ENCODE measurements at regions not wholly inside any gene's neighbourhood (a gene's known extent, or its start where the extent isn't known, plus 50 kb on each side); places are given as distances from the start of the nearest gene placed in this dataset.
A peak's percentile ranks its signal among the peaks of the same experiment; 100 is the strongest.

DNA sequence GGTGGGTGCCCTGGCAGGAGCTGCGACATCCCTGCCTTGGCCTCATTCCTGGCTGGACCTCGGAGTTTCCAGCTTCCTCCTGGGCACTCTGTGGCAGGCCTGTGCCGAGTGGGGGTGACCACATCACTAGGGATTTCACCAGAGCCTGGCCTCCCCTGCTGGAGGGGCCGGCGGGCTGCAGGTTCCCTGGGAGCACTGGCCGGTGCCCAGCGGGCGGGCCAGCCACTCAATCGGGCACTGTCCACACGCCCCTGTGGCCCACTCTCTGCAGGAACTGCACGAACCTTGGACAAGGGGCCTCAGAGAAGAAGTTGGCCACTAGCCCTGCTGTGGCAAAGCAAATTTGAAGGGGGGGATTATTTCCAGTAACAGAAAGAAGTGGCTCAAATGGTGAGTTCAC is 110.7 kb upstream of the APCDD1 start:
- H3K4me3 ChIP-seq, result no peak overlapping the region
- H3K27ac ChIP-seq, result no peak overlapping the region
- DNase-seq (ENCODE audit: low spot score), result no peak
- TF ChIP-seq, protein P1, sequence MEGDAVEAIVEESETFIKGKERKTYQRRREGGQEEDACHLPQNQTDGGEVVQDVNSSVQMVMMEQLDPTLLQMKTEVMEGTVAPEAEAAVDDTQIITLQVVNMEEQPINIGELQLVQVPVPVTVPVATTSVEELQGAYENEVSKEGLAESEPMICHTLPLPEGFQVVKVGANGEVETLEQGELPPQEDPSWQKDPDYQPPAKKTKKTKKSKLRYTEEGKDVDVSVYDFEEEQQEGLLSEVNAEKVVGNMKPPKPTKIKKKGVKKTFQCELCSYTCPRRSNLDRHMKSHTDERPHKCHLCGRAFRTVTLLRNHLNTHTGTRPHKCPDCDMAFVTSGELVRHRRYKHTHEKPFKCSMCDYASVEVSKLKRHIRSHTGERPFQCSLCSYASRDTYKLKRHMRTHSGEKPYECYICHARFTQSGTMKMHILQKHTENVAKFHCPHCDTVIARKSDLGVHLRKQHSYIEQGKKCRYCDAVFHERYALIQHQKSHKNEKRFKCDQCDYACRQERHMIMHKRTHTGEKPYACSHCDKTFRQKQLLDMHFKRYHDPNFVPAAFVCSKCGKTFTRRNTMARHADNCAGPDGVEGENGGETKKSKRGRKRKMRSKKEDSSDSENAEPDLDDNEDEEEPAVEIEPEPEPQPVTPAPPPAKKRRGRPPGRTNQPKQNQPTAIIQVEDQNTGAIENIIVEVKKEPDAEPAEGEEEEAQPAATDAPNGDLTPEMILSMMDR (IDR thresholded peaks at IDR 0.05), result no peak

DNA sequence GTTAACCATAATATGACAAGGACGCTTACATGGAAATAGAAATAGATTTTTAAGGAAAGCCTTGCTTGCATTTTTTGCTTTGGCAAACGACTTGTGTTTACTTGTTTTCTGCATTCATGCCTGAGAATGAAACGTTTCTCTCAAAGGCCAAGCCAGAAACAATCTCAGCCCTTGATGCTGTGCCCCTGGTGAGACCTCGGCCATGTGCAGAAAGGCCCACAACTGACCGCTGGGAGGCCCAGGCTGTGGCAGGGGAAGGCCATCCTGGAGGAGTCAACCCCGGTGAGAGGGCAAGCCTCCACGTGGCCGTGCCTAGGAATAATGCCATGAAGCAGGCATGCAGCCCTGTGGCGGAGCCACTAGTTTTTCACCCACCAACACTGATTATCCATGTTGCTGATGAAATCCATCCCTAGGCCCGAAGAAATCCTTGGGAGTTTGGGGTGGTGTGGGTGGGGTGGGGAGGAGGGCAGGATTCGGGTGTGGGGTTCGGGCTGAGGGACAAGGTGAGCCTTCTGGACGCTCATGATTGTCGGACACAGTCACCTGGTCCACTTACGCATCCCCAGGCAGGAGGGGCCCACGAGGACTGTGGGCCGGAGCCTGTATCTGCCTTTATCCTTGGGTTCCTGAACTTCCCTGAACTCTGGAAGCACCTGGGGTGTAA is 107.6 kb upstream of the APCDD1 start:
- DNase-seq (ENCODE audit: low spot score), result no peak
- Histone ChIP-seq H3K4me3 (no peak overlapping the region), H3K27ac (no peak overlapping the region)
- TF ChIP-seq, protein P1 (IDR thresholded peaks at IDR 0.05), result no peak

DNA sequence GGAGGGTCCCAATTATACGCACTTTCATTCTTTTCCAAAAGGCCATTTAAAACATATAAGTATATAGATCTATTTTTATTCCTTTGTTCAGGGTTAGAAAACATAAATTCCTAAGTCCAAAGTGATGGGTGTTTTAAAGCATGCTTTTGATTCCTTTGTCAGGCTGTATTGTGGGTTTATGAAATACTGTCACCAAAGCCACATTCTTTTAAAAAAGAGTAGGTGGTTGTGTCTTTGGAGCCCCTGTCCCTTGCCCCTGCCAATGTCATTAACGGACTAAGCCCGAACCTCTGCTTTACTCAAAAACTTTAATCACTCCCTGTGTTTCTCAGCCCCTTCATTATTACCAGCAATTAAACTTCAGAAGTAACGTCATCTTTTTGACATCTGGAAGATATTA is 104.9 kb upstream of the APCDD1 start:
- Histone ChIP-seq H3K27ac (no peak overlapping the region), H3K4me3 (no peak overlapping the region)
- DNase-seq (ENCODE audit: low spot score), result no peak
- TF ChIP-seq, protein P1 (IDR thresholded peaks at IDR 0.05), result no peak

DNA sequence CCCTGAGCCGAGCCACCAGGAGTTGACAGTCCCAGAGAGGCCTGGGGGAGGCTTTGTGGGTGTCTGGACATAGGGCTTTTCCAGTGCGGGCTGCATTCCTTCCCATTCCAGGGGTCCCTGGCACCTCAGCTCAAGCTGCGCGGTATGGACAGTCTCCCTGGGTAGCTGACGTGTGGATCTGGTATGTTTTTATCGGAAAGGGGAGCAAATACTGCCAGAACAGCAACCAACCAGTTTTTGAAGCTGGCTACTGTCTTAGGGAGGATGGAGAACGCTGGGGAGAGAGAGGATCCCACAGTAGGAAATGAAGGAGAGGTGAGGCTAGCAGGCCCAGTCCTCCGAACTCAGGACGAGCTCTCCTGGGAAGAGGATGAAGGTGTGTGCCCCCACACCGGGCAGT is 103.8 kb upstream of the APCDD1 start:
- no peak overlapping the region for H3K4me3 ChIP-seq
- DNase-seq (ENCODE audit: low spot score), result no peak
- peak overlapping the region in 1 of 2 donors; percentile 25 for H3K27ac ChIP-seq
- TF ChIP-seq, protein P1 (IDR thresholded peaks at IDR 0.05), result no peak

DNA sequence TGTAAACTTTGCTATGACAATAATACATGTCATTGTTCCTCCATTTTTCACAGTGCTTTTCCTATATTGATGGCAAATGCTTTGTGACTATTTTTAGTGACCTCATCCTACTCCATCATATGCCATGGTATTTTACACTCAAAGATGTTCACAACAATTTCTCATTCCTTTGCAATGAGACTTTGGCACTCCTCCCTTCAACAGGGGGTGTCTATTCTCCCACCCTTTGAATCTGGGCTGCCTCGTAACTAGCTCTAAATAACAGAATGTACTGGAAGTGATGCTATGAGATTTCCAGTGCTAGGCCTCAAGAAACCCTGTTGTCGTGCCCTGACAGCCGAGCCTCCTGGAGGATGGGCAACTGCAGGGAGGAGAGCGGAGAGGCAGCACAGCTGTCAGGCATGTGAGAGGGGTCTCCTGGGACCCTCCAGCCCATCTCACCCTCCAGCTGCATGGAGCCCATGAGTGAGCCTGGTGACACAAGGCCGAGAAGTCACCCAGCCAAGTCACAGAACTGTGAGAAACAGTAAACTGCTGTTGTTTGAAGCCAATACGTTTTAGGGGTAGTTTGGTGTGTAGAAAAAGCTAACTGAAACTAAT is 103.1 kb upstream of the APCDD1 start:
- TF ChIP-seq, protein P1 (IDR thresholded peaks at IDR 0.05), result no peak
- DNase-seq (ENCODE audit: low spot score), result no peak
- Histone ChIP-seq H3K27ac (no peak overlapping the region), H3K4me3 (no peak overlapping the region)

DNA sequence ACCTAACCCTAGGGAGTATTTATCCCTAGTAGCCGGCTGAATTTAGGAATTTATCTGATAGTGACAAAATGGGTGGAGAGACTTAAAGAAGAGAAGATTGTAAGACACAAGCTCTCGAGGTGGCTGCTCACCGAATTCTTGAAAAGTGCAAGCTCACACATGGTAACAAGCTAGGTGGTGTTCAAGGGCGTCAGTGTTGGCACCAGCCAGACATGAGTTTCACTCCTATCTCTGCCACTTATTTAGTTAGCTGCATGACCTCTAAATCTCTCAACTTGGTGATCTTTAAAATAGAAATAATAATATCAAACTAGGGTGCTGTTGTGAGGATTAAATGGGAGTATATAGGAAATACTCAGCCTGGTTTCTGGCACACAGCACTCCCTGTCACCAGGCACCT is 102.6 kb upstream of the APCDD1 start:
- Histone ChIP-seq H3K27ac (peak overlapping the region in 1 of 2 donors; percentile 35), H3K4me3 (no peak overlapping the region)
- TF ChIP-seq, protein P1 (IDR thresholded peaks at IDR 0.05), result no peak
- no peak for DNase-seq (ENCODE audit: low spot score)

DNA sequence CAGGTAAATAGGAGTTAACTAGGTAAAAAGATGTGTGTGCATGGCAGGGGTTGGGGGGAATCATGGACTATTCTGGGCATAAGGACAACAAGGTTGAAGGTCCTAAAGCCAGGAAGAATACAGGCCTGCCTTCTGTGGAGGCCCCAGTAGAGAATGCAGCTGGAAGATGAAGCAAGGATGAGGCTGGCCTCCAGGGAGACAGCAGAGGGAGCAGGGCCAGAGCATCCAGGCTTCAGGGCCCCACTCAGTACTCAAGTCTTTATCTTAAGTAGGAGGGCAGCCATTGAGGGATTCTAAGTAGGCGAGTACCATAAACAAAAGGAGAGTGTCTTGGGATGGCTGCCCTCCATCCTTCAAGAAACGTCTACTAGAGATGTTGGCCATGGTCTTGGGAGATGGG is 101.8 kb upstream of the APCDD1 start:
- H3K4me3 ChIP-seq, result no peak overlapping the region
- DNase-seq (ENCODE audit: low spot score), result no peak
- peak overlapping the region in 1 of 2 donors; percentile 35 for H3K27ac ChIP-seq
- TF ChIP-seq, protein P1 (IDR thresholded peaks at IDR 0.05), result no peak
